ENCODE measurements at regions not wholly inside any gene's neighbourhood (a gene's known extent, or its start where the extent isn't known, plus 50 kb on each side); places are given as distances from the start of the nearest gene placed in this dataset.

DNA sequence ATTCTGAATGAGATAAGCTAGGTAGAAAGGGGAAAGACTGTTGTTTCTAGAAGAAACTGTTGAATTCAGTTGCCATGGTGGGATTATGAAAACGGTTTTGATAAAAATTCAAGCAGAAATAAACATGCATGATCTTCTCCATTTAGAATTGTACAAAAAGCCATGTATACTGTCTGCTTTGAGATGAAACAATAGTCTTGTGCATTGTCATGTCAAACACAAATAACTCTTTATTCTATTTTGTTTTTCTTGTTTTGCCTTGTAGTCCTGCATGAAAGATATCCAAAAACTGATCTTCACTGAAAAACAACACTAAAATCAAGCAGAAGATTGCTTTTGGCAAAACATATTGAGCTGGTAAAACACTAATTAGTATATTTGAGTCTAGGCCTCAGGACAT lies 659.9 kb downstream of the LTN1 start:
- TF ChIP-seq, protein P1, sequence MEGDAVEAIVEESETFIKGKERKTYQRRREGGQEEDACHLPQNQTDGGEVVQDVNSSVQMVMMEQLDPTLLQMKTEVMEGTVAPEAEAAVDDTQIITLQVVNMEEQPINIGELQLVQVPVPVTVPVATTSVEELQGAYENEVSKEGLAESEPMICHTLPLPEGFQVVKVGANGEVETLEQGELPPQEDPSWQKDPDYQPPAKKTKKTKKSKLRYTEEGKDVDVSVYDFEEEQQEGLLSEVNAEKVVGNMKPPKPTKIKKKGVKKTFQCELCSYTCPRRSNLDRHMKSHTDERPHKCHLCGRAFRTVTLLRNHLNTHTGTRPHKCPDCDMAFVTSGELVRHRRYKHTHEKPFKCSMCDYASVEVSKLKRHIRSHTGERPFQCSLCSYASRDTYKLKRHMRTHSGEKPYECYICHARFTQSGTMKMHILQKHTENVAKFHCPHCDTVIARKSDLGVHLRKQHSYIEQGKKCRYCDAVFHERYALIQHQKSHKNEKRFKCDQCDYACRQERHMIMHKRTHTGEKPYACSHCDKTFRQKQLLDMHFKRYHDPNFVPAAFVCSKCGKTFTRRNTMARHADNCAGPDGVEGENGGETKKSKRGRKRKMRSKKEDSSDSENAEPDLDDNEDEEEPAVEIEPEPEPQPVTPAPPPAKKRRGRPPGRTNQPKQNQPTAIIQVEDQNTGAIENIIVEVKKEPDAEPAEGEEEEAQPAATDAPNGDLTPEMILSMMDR (optimal IDR thresholded peaks at IDR 0.05 in 1 of 3, IDR thresholded peaks at IDR 0.05 in 1 of 3, conservative IDR thresholded peaks at IDR 0.05 in 1 of 3; ENCODE audit: extremely low read depth in 1 of 3, insufficient read depth in 2 of 3, low read length in 3 of 3): no peak
- no peak for TF ChIP-seq EZH2 (IDR thresholded peaks at IDR 0.05; ENCODE audit: low read length)
